NCI-H146 (cell line): ENCODE measurements at regions not wholly inside any gene's neighbourhood (a gene's known extent, or its start where the extent isn't known, plus 50 kb on each side); places are given as distances from the start of the nearest gene placed in this dataset.
"Not testable (repeated sequence)": the region's sequence is repeated elsewhere in the genome, so short reads cannot be mapped to it uniquely, and the experiment has no call there.

Experiments used
- DNase-seq: peaks from one replicate; lab custom pipeline; 2025; lab: John Stamatoyannopoulos, UW

- DNase-seq, result no peak
Measured at GRCh38 chr17:43315858-43316521, 82.2 kb upstream of the RNU2-1 start.

- DNase-seq, result no peak
Measured at GRCh38 chr17:43315369-43315768, 81.6 kb upstream of the RNU2-1 start.

- no peak for DNase-seq
Measured at GRCh38 chr17:43314611-43315011, 80.8 kb upstream of the RNU2-1 start.

- no peak for DNase-seq
Measured at GRCh38 chr17:43312011-43312410, 78.2 kb upstream of the RNU2-1 start.

- no peak for DNase-seq
Measured at GRCh38 chr17:43309505-43310332, 75.9 kb upstream of the RNU2-1 start.

GRCh38 chr17:43308999-43309398 lies 75.2 kb upstream of the RNU2-1 start:
- DNase-seq, result no peak

GRCh38 chr17:43304792-43305191 lies 71.0 kb upstream of the RNU2-1 start:
- not testable (repeated sequence) for DNase-seq

GRCh38 chr17:43303049-43303448 lies 69.3 kb upstream of the RNU2-1 start:
- DNase-seq, result not testable (repeated sequence)

GRCh38 chr17:43299300-43300076 lies 65.7 kb upstream of the RNU2-1 start:
- DNase-seq, result not testable (repeated sequence)

- not testable (repeated sequence) for DNase-seq
Measured at GRCh38 chr17:43289670-43290069, 55.9 kb upstream of the RNU2-1 start.

GRCh38 chr17:43283606-43284005 lies 49.8 kb upstream of the RNU2-1 start:
- not testable (repeated sequence) for DNase-seq
